IPS-18a (cell line): ENCODE measurements at regions not wholly inside any gene's neighbourhood (a gene's known extent, or its start where the extent isn't known, plus 50 kb on each side); places are given as distances from the start of the nearest gene placed in this dataset.

Source experiments
- H3K27ac ChIP-seq: one replicate; pipeline ENCODE4 v1.5.1; 2013; ENCODE audit warnings: low read length
- H3K27me3 ChIP-seq: one replicate; pipeline ENCODE4 v1.6.1; 2013; ENCODE audit warnings: mild to moderate bottlenecking, low read length; ENCODE audit not compliant: control insufficient read depth, insufficient read depth
- H3K36me3 ChIP-seq: one replicate; pipeline ENCODE4 v1.6.1; 2013; ENCODE audit warnings: low read depth, low read length; ENCODE audit not compliant: control insufficient read depth
- H3K4me1 ChIP-seq: one replicate; pipeline ENCODE4 v1.6.1; 2013; ENCODE audit warnings: low read depth, low read length; ENCODE audit not compliant: control insufficient read depth
- H3K4me3 ChIP-seq: one replicate; pipeline ENCODE4 v1.5.1; 2013; ENCODE audit warnings: low read length
- H3K9ac ChIP-seq: one replicate; pipeline ENCODE4 v1.6.1; 2013; ENCODE audit warnings: mild to moderate bottlenecking, low read length, moderate library complexity
- H3K9me3 ChIP-seq: one replicate; pipeline ENCODE4 v1.6.1; 2013; ENCODE audit warnings: low read depth, low read length; ENCODE audit not compliant: control insufficient read depth

- Histone ChIP-seq H3K9me3 (no peaks in the 10 kb centered on the region), H3K27ac (no peak overlapping the region), H3K4me1 (peaks cover 8% of the 10 kb centered on the region), H3K27me3 (no peaks in the 10 kb centered on the region), H3K9ac (no peak overlapping the region), H3K36me3 (no peaks in the 10 kb centered on the region), H3K4me3 (no peak overlapping the region)
Measured at GRCh38 chr2:177314722-177315264, 50.3 kb upstream of the NFE2L2 start.

GRCh38 chr2:177315364-177315763, 50.8 kb upstream of the NFE2L2 start:
- no peak overlapping the region for H3K27ac ChIP-seq
- H3K27me3 ChIP-seq: no peaks in the 10 kb centered on the region
- H3K9me3 ChIP-seq: no peaks in the 10 kb centered on the region
- no peaks in the 10 kb centered on the region for H3K36me3 ChIP-seq
- no peak overlapping the region for H3K4me3 ChIP-seq
- peaks cover 8% of the 10 kb centered on the region for H3K4me1 ChIP-seq
- no peak overlapping the region for H3K9ac ChIP-seq

DNA sequence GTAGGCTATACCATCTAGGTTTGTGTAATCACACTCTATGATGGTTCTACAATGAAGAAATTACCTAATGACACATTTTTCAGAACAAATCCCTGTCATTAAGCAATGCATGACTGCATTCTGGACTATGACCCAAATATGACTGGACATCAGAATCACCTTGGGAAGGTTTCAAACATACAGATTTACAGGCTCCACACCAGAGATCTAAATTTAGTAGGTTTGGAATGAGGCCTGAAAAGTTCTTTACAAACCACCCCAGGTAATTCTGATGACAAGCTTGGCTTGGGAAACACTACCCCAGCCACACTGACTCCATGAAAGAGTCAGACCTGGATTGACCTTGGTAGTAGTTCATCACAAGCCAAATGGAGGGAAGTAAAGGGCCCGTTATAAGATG, 52.2 kb upstream of the NFE2L2 start:
- no peaks in the 10 kb centered on the region for H3K9me3 ChIP-seq
- no peak overlapping the region for H3K4me3 ChIP-seq
- no peaks in the 10 kb centered on the region for H3K36me3 ChIP-seq
- peaks cover 8% of the 10 kb centered on the region for H3K4me1 ChIP-seq
- H3K27me3 ChIP-seq: no peaks in the 10 kb centered on the region
- H3K9ac ChIP-seq: no peak overlapping the region
- H3K27ac ChIP-seq: no peak overlapping the region

GRCh38 chr2:177317443-177317842, 52.9 kb upstream of the NFE2L2 start:
- H3K9me3 ChIP-seq: no peaks in the 10 kb centered on the region
- peaks cover 8% of the 10 kb centered on the region for H3K4me1 ChIP-seq
- no peaks in the 10 kb centered on the region for H3K27me3 ChIP-seq
- no peak overlapping the region for H3K27ac ChIP-seq
- H3K4me3 ChIP-seq: no peak overlapping the region
- no peak overlapping the region for H3K9ac ChIP-seq
- no peaks in the 10 kb centered on the region for H3K36me3 ChIP-seq

- Histone ChIP-seq H3K4me3 (no peak overlapping the region), H3K9ac (no peak overlapping the region), H3K36me3 (no peaks in the 10 kb centered on the region), H3K27me3 (no peaks in the 10 kb centered on the region), H3K27ac (no peak overlapping the region), H3K4me1 (peaks cover 8% of the 10 kb centered on the region), H3K9me3 (no peaks in the 10 kb centered on the region)
Measured at GRCh38 chr2:177317857-177318256, 53.3 kb upstream of the NFE2L2 start.

DNA sequence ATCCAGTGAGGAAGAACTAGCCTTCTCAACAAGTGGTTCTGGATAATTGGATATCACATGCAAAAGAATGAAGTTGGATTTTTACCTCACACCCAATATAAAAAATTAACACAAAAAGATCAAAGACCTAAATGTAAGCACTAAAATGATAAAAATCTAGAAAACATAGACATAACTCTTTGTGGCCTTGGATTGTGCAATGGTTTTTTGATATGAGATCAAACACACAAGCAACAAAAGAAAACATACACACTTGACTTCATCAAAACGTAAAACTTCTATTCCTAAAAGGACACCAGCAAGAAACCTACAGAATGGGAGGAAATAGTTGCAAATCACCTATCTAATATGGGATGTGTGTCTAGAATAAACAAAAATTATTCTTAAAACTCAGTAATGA, 54.1 kb upstream of the NFE2L2 start:
- H3K4me1 ChIP-seq: peaks cover 8% of the 10 kb centered on the region
- no peaks in the 10 kb centered on the region for H3K9me3 ChIP-seq

GRCh38 chr2:177320596-177320995, 56.1 kb upstream of the NFE2L2 start:
- H3K9me3 ChIP-seq: no peaks in the 10 kb centered on the region
- no peaks in the 10 kb centered on the region for H3K27me3 ChIP-seq
- H3K9ac ChIP-seq: no peak overlapping the region
- H3K4me3 ChIP-seq: no peak overlapping the region
- H3K36me3 ChIP-seq: no peaks in the 10 kb centered on the region
- no peak overlapping the region for H3K27ac ChIP-seq
- no peaks in the 10 kb centered on the region for H3K4me1 ChIP-seq

More for the DNA sequence above, 54.1 kb upstream of the NFE2L2 start:
- no peaks in the 10 kb centered on the region for H3K36me3 ChIP-seq
- no peak overlapping the region for H3K9ac ChIP-seq
- H3K27ac ChIP-seq: no peak overlapping the region
- no peaks in the 10 kb centered on the region for H3K27me3 ChIP-seq
- H3K4me3 ChIP-seq: no peak overlapping the region

GRCh38 chr2:177322801-177323261, 58.3 kb upstream of the NFE2L2 start:
- Histone ChIP-seq H3K27me3 (no peaks in the 10 kb centered on the region), H3K4me1 (no peaks in the 10 kb centered on the region), H3K4me3 (no peak overlapping the region), H3K9me3 (no peaks in the 10 kb centered on the region), H3K27ac (no peak overlapping the region), H3K9ac (no peak overlapping the region), H3K36me3 (no peaks in the 10 kb centered on the region)

GRCh38 chr2:177324797-177325196, 60.3 kb upstream of the NFE2L2 start:
- no peaks in the 10 kb centered on the region for H3K9me3 ChIP-seq
- H3K4me3 ChIP-seq: no peak overlapping the region
- H3K4me1 ChIP-seq: no peaks in the 10 kb centered on the region
- no peaks in the 10 kb centered on the region for H3K36me3 ChIP-seq
- H3K9ac ChIP-seq: no peak overlapping the region
- no peaks in the 10 kb centered on the region for H3K27me3 ChIP-seq
- no peak overlapping the region for H3K27ac ChIP-seq

- Histone ChIP-seq H3K36me3 (no peaks in the 10 kb centered on the region), H3K4me1 (no peaks in the 10 kb centered on the region), H3K27me3 (no peaks in the 10 kb centered on the region), H3K9ac (no peak overlapping the region), H3K9me3 (no peaks in the 10 kb centered on the region), H3K4me3 (no peak overlapping the region), H3K27ac (no peak overlapping the region)
Measured at GRCh38 chr2:177325554-177325953, 61.0 kb upstream of the NFE2L2 start.

- H3K4me3 ChIP-seq: no peak overlapping the region
- H3K27me3 ChIP-seq: no peaks in the 10 kb centered on the region
- H3K4me1 ChIP-seq: no peaks in the 10 kb centered on the region
- H3K9me3 ChIP-seq: no peaks in the 10 kb centered on the region
- no peak overlapping the region for H3K27ac ChIP-seq
- H3K36me3 ChIP-seq: no peaks in the 10 kb centered on the region
- no peak overlapping the region for H3K9ac ChIP-seq
Measured at GRCh38 chr2:177326005-177326404, 61.5 kb upstream of the NFE2L2 start.

DNA sequence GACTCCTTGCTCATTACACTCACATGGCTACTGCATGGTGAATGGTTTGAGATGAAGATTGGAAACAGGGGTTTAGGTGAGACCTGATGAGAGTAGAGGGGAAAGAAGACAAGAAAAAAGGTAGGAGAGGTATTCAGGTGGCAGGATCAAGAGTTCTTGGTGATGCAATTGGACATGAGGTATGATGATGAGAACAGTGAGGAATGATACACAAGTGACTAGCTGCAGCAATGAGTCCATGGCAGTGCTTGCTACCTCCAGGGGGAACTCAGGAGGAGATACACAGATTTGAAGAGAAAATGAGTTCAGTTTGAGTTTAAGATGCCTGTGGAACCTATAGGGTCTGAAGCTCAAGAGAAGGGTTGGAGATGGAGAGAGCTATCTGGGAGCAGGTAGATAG, 62.1 kb upstream of the NFE2L2 start:
- Histone ChIP-seq H3K9ac (no peak overlapping the region), H3K4me1 (peaks cover 1% of the 10 kb centered on the region), H3K27ac (no peak overlapping the region), H3K4me3 (no peak overlapping the region), H3K9me3 (no peaks in the 10 kb centered on the region), H3K27me3 (no peaks in the 10 kb centered on the region), H3K36me3 (no peaks in the 10 kb centered on the region)
